ENCODE measurements at regions not wholly inside any gene's neighbourhood (a gene's known extent, or its start where the extent isn't known, plus 50 kb on each side); places are given as distances from the start of the nearest gene placed in this dataset.

DNA sequence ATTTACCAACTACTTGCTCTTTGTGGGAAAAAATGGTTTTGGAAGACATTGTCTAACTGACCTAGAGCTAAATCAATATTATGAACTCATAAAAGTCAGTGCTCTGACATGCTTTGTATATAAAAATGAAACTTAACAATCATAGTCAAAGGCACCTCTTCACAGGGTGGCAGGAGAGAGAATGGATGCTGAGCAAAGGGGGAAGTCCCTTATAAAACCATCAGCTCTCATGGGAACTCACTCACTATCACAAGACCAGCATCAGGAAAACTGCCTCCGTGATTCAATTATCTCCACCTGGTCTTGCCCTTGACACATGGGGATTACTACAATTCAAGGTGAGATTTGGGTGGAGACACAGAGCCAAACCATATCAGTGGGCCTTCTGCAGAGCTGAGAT lies 417.6 kb upstream of the AUTS2 start:
- no peaks in the 10 kb centered on the region for H3K4me1 ChIP-seq
- no peaks in the 10 kb centered on the region for H3K27me3 ChIP-seq
- no peaks in the 10 kb centered on the region for H3K9me3 ChIP-seq
- no peaks in the 10 kb centered on the region for H3K36me3 ChIP-seq
- no peak overlapping the region for H3K4me3 ChIP-seq (ENCODE audit: low read depth, low read length)
- TF ChIP-seq, protein P1, sequence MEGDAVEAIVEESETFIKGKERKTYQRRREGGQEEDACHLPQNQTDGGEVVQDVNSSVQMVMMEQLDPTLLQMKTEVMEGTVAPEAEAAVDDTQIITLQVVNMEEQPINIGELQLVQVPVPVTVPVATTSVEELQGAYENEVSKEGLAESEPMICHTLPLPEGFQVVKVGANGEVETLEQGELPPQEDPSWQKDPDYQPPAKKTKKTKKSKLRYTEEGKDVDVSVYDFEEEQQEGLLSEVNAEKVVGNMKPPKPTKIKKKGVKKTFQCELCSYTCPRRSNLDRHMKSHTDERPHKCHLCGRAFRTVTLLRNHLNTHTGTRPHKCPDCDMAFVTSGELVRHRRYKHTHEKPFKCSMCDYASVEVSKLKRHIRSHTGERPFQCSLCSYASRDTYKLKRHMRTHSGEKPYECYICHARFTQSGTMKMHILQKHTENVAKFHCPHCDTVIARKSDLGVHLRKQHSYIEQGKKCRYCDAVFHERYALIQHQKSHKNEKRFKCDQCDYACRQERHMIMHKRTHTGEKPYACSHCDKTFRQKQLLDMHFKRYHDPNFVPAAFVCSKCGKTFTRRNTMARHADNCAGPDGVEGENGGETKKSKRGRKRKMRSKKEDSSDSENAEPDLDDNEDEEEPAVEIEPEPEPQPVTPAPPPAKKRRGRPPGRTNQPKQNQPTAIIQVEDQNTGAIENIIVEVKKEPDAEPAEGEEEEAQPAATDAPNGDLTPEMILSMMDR (IDR thresholded peaks at IDR 0.05; ENCODE audit: low read depth, low read length): no peak
- DNase-seq: no peak

- DNase-seq: no peak
- Histone ChIP-seq H3K27me3 (no peaks in the 10 kb centered on the region), H3K36me3 (no peaks in the 10 kb centered on the region), H3K4me1 (no peaks in the 10 kb centered on the region), H3K9me3 (no peaks in the 10 kb centered on the region), H3K4me3 (ENCODE audit: low read depth, low read length) (no peak overlapping the region)
- TF ChIP-seq, protein P1 (IDR thresholded peaks at IDR 0.05; ENCODE audit: low read depth, low read length): no peak
These were observed 415.4 kb upstream of the AUTS2 start for GRCh38 chr7:69182596-69183467.

DNA sequence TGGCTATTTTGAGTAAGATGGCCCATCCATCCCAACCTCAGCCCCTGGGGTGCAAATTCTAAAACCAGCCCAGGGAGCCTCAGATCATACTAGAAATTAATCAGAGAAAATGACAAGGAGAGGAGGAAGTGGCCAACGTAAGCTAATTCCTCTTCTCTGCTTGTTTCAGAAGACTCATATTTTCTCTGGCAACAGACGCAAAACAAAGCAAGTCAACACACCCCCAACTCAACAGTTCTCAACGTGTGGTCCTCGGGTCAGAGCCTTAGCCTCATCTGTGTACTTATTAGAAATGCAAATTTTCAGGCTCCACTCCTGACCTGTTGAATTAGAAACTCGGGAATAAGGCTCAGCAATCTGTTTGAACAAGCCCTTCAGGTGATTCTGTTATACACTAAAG lies 413.9 kb upstream of the AUTS2 start:
- Histone ChIP-seq H3K9me3 (no peaks in the 10 kb centered on the region), H3K27me3 (no peaks in the 10 kb centered on the region), H3K4me1 (no peaks in the 10 kb centered on the region), H3K4me3 (ENCODE audit: low read depth, low read length) (no peak overlapping the region), H3K36me3 (no peaks in the 10 kb centered on the region)
- TF ChIP-seq, protein P1 (IDR thresholded peaks at IDR 0.05; ENCODE audit: low read depth, low read length): no peak
- no peak for DNase-seq

GRCh38 chr7:69185170-69185569 lies 413.1 kb upstream of the AUTS2 start:
- no peaks in the 10 kb centered on the region for H3K27me3 ChIP-seq
- H3K4me1 ChIP-seq: no peaks in the 10 kb centered on the region
- H3K9me3 ChIP-seq: no peaks in the 10 kb centered on the region
- TF ChIP-seq, protein P1 (IDR thresholded peaks at IDR 0.05; ENCODE audit: low read depth, low read length): no peak
- no peak overlapping the region for H3K4me3 ChIP-seq (ENCODE audit: low read depth, low read length)
- no peaks in the 10 kb centered on the region for H3K36me3 ChIP-seq
- no peak for DNase-seq

DNA sequence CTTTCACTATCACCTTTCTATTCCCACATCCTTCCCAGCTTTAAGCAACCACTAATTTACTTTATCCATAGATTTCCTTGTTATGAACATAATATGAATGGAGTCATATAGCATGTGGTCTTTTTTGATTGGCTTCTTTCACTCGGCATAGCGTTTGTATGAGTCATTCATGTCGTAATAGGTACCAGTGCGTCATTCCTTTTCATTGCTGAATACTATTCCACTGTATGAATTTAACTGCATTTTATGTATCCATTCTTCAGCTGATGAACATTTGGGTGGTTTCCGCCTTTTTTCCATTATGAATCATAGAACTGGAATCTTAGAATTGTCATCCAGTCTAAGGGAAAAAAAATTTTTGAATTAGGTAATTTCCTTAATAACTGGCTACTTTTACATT lies 411.3 kb upstream of the AUTS2 start:
- no peaks in the 10 kb centered on the region for H3K9me3 ChIP-seq
- DNase-seq: no peak
- no peaks in the 10 kb centered on the region for H3K36me3 ChIP-seq
- no peaks in the 10 kb centered on the region for H3K27me3 ChIP-seq
- no peaks in the 10 kb centered on the region for H3K4me1 ChIP-seq
- H3K4me3 ChIP-seq (ENCODE audit: low read depth, low read length): no peak overlapping the region
- TF ChIP-seq, protein P1 (IDR thresholded peaks at IDR 0.05; ENCODE audit: low read depth, low read length): no peak

- no peak overlapping the region for H3K4me3 ChIP-seq (ENCODE audit: low read depth, low read length)
- no peaks in the 10 kb centered on the region; the same call in 1 of the 2 replicates for H3K9me3 ChIP-seq
- no peaks in the 10 kb centered on the region for H3K4me1 ChIP-seq
- H3K27me3 ChIP-seq: no peaks in the 10 kb centered on the region
- no peaks in the 10 kb centered on the region for H3K36me3 ChIP-seq
- DNase-seq: no peak
- TF ChIP-seq, protein P1 (IDR thresholded peaks at IDR 0.05; ENCODE audit: low read depth, low read length): no peak
These were observed 410.4 kb upstream of the AUTS2 start for GRCh38 chr7:69187824-69188333.
